Spleen (tissue), 7 donors: ENCODE measurements at regions not wholly inside any gene's neighbourhood (a gene's known extent, or its start where the extent isn't known, plus 50 kb on each side); places are given as distances from the start of the nearest gene placed in this dataset.

Experiments used
- CTCF ChIP-seq, 11 experiments: fragments of 200-600 bp in 7 of 11; fragments of 450-650 bp in 4 of 11; sonication (generic) in 4 of 11; IDR thresholded peaks in 8 of 11; conservative IDR thresholded peaks in 3 of 11; 1 replicate in 7 of 11; 2 replicates in 4 of 11; pipeline versions ENCODE4 v1.4.0 to v1.8.0; 2016 to 2021; ENCODE audit warnings: antibody characterized with exemption in 11 of 11, inconsistent platforms in 4 of 11, mild to moderate bottlenecking in 1 of 11
- POLR2AphosphoS5 ChIP-seq, 3 donors: sonication (generic); formaldehyde crosslinking; IDR thresholded peaks; one replicate each; pipeline ENCODE4 v1.5.1; 2017; ENCODE audit warnings: antibody characterized with exemption in 3 of 3
- donor health status: DM: no; HTN: no; CAD: no; lungs with moderate emphysema.
- donor health status: DM: no; HTN: no; CAD: no.
- donor health status: DM: no; HTN: no; CAD: no.

GRCh38 chr13:53759016-53759415 lies 730.4 kb downstream of the OLFM4 start:
- TF ChIP-seq CTCF (IDR thresholded peaks at IDR 0.05 in 8 of 11, conservative IDR thresholded peaks at IDR 0.05 in 3 of 11) (no peak), POLR2AphosphoS5 (IDR thresholded peaks at IDR 0.05) (no peak)
